Neuron (in vitro differentiated cells): ENCODE measurements at regions not wholly inside any gene's neighbourhood (a gene's known extent, or its start where the extent isn't known, plus 50 kb on each side); places are given as distances from the start of the nearest gene placed in this dataset.
"Not testable (repeated sequence)": the region's sequence is repeated elsewhere in the genome, so short reads cannot be mapped to it uniquely, and the experiment has no call there.

Experiments
- H2AFZ ChIP-seq: one replicate; pipeline ENCODE4 v1.6.1; 2013; ENCODE audit warnings: low read depth, mild to moderate bottlenecking, inconsistent platforms, low read length, moderate library complexity
- H3K27me3 ChIP-seq: one replicate; pipeline ENCODE4 v1.6.1; 2013; ENCODE audit warnings: low read length; ENCODE audit not compliant: insufficient read depth
- H3K36me3 ChIP-seq: one replicate; pipeline ENCODE4 v1.6.1; 2013; ENCODE audit warnings: low read length; ENCODE audit not compliant: insufficient read depth
- H3K4me1 ChIP-seq: one replicate; pipeline ENCODE4 v1.6.1; 2013; ENCODE audit warnings: low read length; ENCODE audit not compliant: insufficient read depth
- H3K4me3 ChIP-seq: 2 replicates; pipeline ENCODE4 v1.5.1; 2013; ENCODE audit warnings: mild to moderate bottlenecking, low read length, moderate library complexity
- H3K9me3 ChIP-seq: one replicate; pipeline ENCODE4 v1.6.1; 2013; ENCODE audit warnings: low read length

DNA sequence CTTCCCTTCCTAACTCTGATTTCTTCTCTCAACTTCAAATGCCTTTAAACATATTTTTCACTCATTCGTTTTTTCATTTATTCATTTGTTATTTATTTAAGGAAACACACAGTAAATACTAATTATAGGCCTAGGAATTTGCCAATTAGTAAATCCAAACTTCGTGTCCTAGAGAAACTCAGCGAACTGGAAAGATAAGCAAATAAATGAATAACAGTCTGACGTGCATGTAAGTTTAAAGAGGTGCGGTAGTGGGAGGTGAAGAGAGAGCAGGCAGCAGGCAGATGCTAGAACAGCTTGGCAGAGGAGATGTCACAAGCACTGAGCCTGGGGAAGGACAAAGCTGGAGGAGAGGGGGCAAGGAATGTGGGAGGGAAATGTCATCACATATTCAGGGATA lies 228.2 kb downstream of the DPY19L2 start:
- Histone ChIP-seq H3K9me3 (no peaks in the 10 kb centered on the region), H3K4me3 (no peak overlapping the region), H3K36me3 (no peaks in the 10 kb centered on the region), H3K4me1 (no peaks in the 10 kb centered on the region), H2AFZ (no peak overlapping the region), H3K27me3 (no peaks in the 10 kb centered on the region)

- H3K4me3 ChIP-seq, H3K36me3 ChIP-seq, H3K4me1 ChIP-seq, H3K27me3 ChIP-seq, H2AFZ ChIP-seq, H3K9me3 ChIP-seq: not testable (repeated sequence)
Measured at GRCh38 chr12:63434384-63434783, 233.9 kb downstream of the DPY19L2 start.

DNA sequence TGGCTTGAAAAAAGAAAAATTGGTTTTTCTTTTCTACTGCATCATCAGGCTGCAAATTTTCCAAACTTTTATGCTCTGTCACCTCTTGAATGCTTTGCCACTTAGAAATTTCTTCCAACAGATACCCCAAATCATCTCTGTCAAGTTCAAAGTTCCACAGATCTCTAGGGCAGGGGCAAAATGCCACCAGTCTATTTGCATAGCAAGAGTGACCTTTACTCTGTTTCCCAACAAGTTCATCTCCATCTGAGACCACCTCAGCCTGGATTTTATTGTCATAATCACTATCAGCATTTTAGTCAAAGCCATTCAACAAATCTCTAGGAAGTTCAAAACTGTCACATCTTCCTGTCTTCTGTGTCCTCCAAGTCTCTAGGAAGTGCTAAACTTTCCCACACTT lies 240.3 kb downstream of the DPY19L2 start:
- H3K4me3 ChIP-seq, H3K36me3 ChIP-seq, H3K4me1 ChIP-seq, H2AFZ ChIP-seq, H3K27me3 ChIP-seq, H3K9me3 ChIP-seq: not testable (repeated sequence)

DNA sequence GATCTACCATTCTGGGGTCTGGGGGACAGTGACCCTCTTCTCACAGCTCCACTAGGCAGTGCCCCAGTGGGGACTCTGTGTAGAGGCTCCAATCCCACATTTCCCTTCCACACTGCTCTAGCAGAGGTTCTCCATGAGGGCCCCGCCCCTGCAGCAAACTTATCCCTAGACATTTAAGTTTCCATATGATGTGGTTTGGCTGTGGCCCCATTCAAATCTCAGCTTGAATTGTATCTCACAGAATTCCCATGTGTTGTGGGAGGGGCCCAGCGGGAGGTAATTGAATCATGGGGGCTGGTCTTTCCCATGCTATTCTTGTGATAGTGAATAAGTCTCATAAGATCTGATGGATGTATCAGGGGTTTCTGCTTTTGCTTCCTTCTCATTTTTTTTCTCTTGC lies 241.3 kb downstream of the DPY19L2 start:
- not testable (repeated sequence) for H3K27me3 ChIP-seq, H3K4me1 ChIP-seq, H3K36me3 ChIP-seq, H3K9me3 ChIP-seq, H3K4me3 ChIP-seq, H2AFZ ChIP-seq

DNA sequence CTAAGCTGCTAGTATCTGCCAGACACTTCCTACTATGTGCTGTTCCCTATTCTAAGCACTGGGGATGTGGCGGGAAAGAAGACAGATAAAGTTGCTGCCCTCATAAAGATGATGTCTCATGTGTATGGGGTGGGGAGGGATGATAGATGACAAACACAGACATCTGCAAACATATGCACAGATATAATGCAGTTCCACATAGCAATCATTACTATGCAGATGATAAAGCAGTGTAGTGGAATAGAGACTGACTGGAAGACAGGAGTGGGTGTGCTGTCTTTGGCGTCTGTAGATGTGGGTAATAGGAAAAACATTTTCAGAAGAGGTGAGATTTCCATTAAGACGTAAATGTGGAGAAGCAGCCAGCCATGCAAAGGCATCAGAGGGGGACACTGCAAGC lies 243.6 kb downstream of the DPY19L2 start:
- H3K4me3 ChIP-seq, result no peak overlapping the region
- H3K9me3 ChIP-seq, result no peaks in the 10 kb centered on the region
- no peaks in the 10 kb centered on the region for H3K36me3 ChIP-seq
- no peaks in the 10 kb centered on the region for H3K4me1 ChIP-seq
- H2AFZ ChIP-seq, result no peak overlapping the region
- H3K27me3 ChIP-seq, result no peaks in the 10 kb centered on the region

- Histone ChIP-seq H3K27me3 (no peaks in the 10 kb centered on the region), H3K4me3 (no peak overlapping the region), H3K4me1 (no peaks in the 10 kb centered on the region), H2AFZ (no peak overlapping the region), H3K36me3 (no peaks in the 10 kb centered on the region), H3K9me3 (no peaks in the 10 kb centered on the region)
Measured at GRCh38 chr12:63423839-63424238, 244.5 kb downstream of the DPY19L2 start.

DNA sequence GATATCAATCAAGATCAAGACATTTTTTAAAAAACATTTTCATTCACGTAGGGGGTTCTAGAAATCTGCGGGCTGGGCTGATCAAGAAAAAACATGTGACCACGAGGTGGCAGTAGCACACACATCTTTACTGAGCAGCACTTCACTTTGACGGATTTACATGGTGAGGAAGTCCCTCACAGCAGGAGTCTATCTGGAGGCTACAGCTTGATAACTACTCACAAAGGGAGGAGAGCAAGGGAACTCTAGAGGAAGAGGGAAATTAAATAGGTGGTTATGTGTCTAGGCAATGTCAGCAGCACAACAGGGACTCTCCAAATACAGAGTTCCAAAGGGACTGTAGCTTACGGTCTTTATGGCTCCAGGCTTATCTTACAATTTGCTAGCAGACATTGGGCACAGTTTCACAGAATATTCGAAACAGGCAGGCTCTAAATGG lies 248.1 kb downstream of the DPY19L2 start:
- Histone ChIP-seq H3K4me1 (no peaks in the 10 kb centered on the region), H3K9me3 (no peaks in the 10 kb centered on the region), H2AFZ (no peak overlapping the region), H3K36me3 (no peaks in the 10 kb centered on the region), H3K27me3 (no peaks in the 10 kb centered on the region), H3K4me3 (no peak overlapping the region)

- Histone ChIP-seq H3K27me3 (no peaks in the 10 kb centered on the region), H2AFZ (no peak overlapping the region), H3K4me1 (no peaks in the 10 kb centered on the region), H3K9me3 (no peaks in the 10 kb centered on the region), H3K36me3 (no peaks in the 10 kb centered on the region), H3K4me3 (no peak overlapping the region)
Measured at GRCh38 chr12:63419154-63419553, 249.1 kb downstream of the DPY19L2 start.

GRCh38 chr12:63416788-63417187 lies 251.5 kb downstream of the DPY19L2 start:
- no peaks in the 10 kb centered on the region for H3K36me3 ChIP-seq
- H3K9me3 ChIP-seq, result no peaks in the 10 kb centered on the region

DNA sequence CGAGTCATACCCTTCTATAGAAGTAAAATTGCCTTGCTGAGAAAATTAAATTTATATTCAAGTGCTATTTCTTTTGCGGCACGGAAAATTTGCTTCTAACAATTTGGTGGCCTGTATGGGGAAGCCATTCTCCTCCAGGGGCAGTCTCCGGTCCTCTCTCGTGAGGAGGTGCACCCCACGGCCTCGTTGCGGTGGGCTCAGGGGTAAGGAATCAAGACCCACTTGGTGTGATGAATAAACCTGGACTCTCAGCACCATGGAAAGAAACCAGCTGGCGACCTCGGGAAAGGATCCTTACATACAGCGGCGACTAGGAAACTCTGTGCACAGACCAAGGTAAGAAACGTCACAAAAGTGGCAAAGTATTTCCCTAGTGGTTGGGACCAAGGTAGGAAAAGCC lies 252.9 kb downstream of the DPY19L2 start:
- Histone ChIP-seq H2AFZ (no peak overlapping the region), H3K27me3 (no peaks in the 10 kb centered on the region), H3K4me3 (no peak overlapping the region), H3K4me1 (no peaks in the 10 kb centered on the region), H3K9me3 (no peaks in the 10 kb centered on the region), H3K36me3 (no peaks in the 10 kb centered on the region)

More at GRCh38 chr12:63416788-63417187, 251.5 kb downstream of the DPY19L2 start:
- Histone ChIP-seq H3K4me3 (no peak overlapping the region), H3K27me3 (no peaks in the 10 kb centered on the region), H2AFZ (no peak overlapping the region), H3K4me1 (no peaks in the 10 kb centered on the region)

GRCh38 chr12:63410197-63410596 lies 258.1 kb downstream of the DPY19L2 start:
- no peaks in the 10 kb centered on the region for H3K4me1 ChIP-seq
- no peaks in the 10 kb centered on the region for H3K36me3 ChIP-seq
- H2AFZ ChIP-seq, result no peak overlapping the region
- no peaks in the 10 kb centered on the region for H3K27me3 ChIP-seq
- H3K4me3 ChIP-seq, result no peak overlapping the region
- H3K9me3 ChIP-seq, result no peaks in the 10 kb centered on the region

- H3K4me3 ChIP-seq, result no peak overlapping the region
- H2AFZ ChIP-seq, result no peak overlapping the region
- no peaks in the 10 kb centered on the region for H3K9me3 ChIP-seq
- no peaks in the 10 kb centered on the region for H3K27me3 ChIP-seq
- no peaks in the 10 kb centered on the region for H3K4me1 ChIP-seq
- H3K36me3 ChIP-seq, result no peaks in the 10 kb centered on the region
Measured at GRCh38 chr12:63406781-63407180, 255.8 kb upstream of the AVPR1A start.

DNA sequence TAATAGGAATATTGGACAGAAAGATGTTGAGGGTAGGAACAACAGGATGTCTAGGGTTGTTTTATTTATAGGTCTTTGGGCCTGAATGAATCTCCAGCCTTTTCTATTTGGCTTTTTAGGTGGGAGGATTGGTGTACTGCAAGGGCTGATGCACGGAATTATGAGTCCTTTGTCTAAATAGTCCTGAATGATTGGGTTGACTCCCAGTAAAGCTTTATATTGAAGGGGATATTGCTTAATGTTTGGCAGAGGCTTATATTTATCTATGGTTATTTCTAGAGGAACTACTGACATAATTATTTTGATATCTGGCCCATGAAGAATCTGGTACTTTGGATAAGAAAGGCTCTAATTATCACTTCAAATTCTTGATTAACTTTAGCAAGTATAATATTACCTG lies 253.6 kb upstream of the AVPR1A start:
- Histone ChIP-seq H3K4me3 (no peak overlapping the region), H3K36me3 (no peaks in the 10 kb centered on the region), H2AFZ (no peak overlapping the region), H3K4me1 (no peaks in the 10 kb centered on the region), H3K9me3 (no peaks in the 10 kb centered on the region), H3K27me3 (no peaks in the 10 kb centered on the region)

DNA sequence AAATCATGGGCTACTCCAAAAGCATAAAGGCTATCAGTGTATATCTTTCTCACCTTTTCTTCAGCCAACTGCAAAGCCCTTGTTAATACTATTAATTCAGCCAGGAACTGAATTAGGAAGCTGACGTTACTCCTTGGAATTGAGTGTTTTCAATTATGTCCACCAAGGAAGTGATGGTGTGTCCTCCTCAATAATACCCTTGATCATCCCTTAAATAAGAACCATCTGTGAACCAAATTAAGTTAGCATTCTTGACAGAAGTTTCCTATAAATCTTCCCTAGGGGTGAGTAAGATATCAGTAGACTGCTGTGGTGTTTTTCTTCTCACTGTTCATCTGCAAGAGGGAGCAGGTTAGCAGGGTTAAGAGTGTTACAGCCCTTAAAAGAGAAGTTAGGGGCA lies 252.3 kb upstream of the AVPR1A start:
- H2AFZ ChIP-seq, result no peak overlapping the region
- no peaks in the 10 kb centered on the region for H3K36me3 ChIP-seq
- no peaks in the 10 kb centered on the region for H3K9me3 ChIP-seq
- no peaks in the 10 kb centered on the region for H3K4me1 ChIP-seq
- H3K27me3 ChIP-seq, result no peaks in the 10 kb centered on the region
- H3K4me3 ChIP-seq, result no peak overlapping the region
